Hematopoietic multipotent progenitor cell treated with erythropoietin and hydrocortisone succinate and interleukin-3 and kit ligand, for 8 days (in vitro differentiated cells): ENCODE measurements at regions not wholly inside any gene's neighbourhood (a gene's known extent, or its start where the extent isn't known, plus 50 kb on each side); places are given as distances from the start of the nearest gene placed in this dataset.
A peak's percentile ranks its signal among the peaks of the same experiment; 100 is the strongest.
"Not testable (repeated sequence)": the region's sequence is repeated elsewhere in the genome, so short reads cannot be mapped to it uniquely, and the experiment has no call there.

ENCODE experiments used
- DNase-seq: peaks from one replicate; pipeline ENCODE4 v3.0.0-alpha.2; 2015

DNA sequence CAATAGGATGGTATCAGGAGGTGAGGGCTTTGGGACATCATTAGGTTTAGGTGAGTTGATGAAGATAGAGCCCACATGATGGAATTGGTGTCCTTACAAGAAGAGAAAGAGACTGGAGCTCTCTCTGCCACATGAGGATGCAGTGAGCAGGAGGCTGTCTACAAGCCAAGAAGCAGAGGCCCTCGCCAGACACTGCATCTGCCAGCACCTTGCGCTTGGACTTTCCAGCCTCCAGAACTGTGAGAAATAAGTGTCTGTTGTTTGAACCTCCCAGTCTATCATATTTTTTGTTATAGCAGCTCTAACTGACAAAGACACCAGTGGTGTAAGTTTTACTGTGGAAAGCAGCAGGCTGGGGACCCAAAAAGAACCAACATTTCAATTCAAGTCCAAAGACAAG lies 571.1 kb upstream of the ID2 start:
- DNase-seq = no peak

DNA sequence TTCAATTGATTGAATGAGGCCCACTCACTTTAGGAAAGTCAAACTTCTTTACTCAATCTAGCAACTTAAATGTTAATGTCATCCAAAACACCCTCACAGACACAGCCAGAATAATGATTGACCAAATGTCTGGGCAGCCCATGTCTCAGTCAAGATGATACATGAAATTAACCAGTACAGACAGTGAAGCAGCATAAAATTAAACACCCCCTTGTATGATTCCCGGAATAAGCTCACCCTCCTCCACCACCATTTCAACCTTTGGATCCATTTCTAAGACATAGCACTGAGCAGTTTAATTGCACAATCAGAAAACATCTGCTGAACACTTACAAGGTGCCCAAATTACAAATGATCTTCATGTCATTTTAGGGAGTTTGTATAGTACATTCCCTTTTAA lies 570.7 kb upstream of the ID2 start:
- no peak for DNase-seq

DNA sequence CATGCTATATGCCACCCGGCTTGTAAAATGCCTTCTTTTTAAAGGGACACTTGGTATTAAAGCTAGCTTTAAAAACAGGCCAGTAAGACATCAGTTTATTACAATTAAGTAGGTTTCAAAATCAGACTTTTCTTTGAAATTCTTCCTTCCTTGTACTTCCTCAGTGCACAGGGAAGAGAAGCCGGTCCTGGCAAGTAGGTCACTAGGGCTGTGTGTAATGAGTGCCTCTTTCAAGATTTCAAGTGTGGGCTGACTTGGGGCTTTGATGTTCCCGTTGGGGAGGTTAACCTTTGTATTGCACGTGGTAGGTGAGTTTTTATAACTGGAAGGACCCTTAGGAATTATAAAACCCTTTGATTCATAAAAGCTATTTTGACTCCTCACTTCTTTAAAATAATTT lies 566.4 kb upstream of the ID2 start:
- no peak for DNase-seq

DNA sequence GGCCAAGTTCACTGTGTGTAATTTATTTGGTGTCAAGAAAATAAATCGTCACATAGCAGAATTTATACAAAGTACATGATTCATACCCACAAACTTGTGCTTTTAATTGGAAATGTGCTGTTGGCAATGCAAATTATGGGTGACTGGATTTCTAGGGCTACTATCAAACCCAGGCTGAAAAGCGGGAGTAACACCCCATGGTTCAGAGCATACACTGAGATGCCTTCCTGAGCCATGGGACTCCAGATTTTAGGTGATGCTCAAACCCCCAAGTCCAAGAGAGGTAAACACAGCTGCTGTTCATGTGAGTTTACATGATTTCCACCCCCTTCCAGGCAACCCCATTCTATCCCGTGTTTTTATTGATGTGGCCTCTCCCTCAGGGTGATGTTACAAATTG lies 565.9 kb upstream of the ID2 start:
- DNase-seq = no peak

GRCh38 chr2:8116661-8117060 lies 565.2 kb upstream of the ID2 start:
- DNase-seq = no peak

DNA sequence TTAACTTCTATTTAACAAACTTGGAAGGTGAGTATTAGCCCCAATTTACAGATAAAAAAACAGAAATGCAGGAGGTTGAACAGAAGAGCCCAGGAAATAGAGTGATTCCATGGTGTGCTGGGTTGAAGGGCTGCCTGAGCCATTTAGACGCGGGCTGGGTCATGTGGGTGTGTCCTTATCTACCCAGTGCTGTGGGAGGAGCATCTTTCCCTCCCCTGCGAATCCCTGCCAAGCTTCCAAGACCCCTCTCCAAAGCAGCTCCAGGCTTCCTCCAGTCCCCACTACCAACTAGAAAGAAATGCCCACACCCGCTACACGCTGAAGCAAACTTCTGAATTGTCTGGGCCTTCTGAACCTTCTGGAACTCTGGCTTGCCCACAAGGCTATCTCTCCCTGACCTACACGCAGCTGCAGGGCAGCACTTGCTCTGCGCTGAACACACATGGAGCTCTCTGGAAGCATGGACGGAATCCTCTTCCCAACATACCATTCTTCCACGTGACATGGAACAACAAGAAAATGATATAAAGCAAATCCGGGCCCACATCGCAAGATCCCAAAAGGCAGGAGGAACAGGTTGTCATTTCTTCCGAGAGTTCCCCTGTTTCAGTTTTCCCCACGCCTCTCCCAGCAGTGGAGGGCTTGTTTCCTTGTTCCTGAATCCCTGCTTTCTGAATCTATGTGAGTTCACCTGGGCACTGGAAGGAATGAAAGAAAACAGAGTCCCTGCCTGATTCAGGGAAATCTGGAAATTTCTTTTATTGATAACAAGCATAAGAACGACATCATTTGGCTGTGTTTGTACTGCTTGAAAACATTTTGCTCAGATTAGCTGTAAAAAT lies 562.7 kb upstream of the ID2 start:
- DNase-seq = no peak

DNA sequence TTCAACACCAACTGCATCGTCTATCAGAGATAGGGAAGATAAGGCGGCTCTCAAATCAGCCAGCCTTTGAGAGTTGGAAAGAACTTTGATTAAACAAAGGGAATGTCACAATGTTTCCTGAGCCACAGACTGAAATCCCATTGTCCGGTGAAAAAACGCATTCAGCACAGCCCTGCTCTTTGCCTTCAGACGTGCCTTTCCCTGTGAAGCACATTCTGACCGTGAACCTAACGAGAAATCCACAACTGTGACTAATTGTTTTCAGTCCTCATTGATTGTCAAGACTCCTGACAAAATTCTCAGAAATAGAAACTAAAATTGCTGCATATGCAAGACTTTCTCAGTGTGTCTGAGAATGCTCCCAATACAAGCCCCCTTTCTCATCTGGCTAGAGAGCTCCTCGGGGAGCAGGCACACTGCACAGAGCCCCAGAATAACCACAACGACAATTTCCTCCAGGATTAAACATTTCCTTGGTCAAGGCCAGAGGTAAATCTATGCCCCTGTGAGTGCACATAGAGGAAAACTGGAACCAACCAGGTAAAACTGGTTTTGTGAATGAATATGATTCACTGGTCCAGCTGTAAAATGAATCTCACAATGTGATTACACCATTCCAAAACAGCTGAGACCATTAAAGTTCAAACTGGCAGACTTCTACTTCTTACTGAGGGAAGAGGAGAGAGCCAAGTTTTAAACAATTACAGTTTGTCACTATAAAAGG lies 561.9 kb upstream of the ID2 start:
- DNase-seq = no peak

DNA sequence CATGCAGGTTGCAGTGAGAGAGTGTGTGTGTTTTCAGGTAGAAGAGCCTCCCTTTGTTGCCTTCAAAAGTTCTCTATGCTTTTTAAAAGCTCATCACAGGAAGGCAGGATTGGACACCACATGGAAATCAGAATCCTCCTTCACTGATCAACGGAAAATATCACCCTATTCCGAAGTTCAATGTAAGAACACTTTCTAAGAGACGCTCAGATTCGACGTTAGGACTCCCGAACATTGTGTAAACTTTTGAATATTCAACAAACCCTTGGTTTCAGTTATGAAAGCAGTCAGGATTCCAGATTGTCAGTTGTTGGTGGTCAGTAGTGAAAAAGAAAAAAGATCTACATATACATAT lies 561.4 kb upstream of the ID2 start:
- DNase-seq = no peak

DNA sequence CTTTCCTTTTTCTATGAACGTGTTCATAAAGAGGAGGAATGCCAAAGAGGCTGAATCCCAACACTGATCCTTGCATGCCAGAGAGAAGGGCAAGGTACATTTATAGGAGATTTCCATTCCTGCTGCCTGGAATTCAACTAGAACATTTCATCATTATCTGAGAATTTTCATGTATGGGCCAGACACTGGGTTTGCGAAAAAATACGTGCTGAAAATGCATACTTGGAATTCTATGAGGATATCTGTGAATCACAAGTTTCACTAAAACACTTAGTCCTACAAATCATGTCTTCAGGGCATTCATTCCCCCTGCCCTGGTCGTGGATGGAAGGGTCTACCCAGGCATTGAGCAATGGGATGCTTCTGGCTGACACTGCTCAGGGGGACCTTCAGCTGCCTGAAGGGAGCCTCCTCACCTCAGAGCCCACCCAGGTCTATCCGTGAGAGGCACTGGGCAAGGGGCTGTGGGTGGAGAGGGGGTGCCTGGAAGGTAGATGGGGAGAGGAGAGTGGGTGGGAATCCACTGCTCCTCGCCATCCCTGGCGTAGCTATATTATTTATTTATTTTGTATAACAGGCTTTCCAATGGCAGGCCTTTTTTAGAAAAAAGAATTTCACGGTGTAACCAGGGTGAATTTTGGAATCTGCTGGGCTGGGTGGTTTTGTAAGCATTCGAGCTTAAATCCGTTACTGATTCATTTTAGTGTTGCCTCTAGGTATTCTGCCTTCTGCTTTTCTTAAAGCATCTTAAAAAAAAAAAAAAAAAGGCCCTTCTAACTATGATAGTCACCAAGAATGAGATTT lies 560.6 kb upstream of the ID2 start:
- DNase-seq = no peak

- DNase-seq = no peak
Measured at GRCh38 chr2:8121826-8122513, 559.9 kb upstream of the ID2 start.

DNA sequence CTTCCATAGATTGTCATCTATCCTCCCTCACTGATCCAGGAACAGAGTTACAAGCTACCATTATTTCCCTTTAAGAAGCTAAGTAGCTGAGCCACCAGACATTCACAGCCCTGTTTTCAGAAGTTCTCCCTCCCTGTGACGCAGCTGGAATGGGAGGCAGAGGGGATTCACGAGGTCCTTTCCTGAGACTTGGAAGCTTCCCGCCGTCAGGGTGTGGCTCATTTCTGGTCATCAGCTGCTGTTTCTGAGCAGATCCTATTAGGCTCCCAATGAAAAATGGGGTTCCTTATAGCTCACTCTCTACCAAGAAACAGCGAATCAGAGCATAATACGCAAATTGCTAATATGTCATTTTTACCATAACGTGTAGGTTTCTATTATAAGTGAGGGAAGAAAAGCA lies 559.3 kb upstream of the ID2 start:
- DNase-seq = no peak

DNA sequence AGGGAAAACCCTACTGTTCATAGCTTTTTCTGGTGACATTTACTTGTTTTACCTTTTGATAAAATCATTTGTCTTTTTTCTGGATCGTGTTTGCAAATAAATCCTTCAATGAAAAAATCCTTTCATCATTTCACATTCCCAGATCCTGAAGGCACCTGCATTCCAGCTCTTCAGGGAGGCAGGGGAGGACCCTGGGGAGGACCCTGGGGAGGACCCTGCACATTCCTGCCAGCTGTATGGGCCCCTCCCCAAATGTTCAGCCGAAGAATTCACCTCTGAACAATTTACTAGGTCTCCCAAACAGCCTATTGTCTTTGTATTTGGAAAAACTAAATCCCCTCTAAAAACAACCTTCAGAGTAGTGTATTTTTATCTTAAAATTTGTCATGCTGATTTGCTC lies 558.4 kb upstream of the ID2 start:
- no peak for DNase-seq

DNA sequence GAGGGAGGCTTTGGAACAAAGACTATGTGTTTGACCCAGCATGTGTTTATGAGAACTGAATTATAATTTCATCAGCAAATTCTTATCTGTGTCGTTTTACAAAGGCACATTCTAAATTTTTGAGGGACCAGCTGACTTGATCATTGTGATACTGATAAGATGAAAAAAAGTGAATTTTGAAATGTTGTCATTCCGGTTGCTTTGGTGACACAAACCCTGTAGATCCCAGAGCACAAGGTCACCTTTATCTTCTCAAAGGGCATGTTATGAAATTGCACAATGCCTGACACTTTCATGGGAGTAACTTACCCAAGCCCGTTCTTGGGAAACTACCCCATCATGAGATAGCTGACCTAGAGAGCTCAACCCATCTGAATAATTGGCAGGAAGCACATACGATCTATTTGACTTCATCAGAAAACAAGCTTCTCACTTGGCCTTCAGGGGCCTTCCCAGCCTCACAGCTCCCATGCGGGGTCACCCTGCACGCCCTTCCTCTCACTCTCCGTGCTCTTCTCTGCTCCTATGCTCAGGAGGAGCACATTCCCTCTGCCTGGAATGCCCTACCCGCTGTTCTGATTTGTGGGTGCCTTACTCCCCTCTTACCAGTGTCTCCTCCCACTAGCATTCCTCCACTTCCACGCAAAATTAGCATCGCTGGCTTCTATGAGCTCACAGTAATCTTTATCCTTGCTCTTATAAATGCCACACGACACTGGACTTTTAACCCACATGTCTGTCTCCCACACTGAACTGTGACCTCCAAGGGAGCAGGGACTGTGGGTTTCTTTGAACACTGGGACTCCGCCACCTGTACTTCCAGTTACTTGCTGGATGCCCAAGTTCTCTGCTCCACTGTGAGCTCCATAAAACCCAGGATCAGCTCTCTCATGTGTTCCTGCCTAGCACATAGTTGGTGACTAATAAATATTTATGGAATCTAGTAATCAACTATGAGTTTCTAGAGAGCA lies 555.8 kb upstream of the ID2 start:
- DNase-seq = peak; percentile 2

DNA sequence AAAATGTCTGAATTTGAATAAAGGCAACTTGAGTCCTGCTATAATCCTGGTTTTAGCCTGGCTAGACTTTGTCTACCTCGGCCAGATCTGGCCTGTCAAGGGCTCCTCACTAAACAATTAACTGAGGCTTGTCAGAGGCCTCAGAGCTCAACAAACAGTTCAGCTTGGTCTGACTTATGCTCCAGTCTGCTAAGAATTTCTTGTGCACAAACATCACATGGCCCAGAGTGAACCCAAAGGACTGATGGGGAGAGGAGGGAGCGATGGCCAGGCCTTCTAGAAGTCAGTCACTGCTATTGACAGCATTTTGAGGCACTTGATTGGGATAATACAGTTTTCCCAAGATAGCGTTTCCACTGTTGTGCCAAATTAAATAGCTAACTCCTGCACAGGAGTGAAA lies 555.1 kb upstream of the ID2 start:
- no peak for DNase-seq

DNA sequence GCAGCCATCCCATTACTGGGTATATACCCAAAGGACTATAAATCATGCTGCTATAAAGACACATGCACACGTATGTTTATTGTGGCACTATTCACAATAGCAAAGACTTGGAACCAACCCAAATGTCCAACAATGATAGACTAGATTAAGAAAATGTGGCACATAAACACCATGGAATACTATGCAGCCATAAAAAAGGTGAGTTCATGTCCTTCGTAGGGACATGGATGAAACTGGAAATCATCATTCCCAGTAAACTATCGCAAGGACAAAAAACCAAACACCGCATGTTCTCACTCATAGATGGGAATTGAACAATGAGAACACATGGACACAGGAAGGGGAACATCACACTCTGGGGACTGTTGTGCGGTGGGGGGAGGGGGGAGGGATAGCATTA lies 550.4 kb upstream of the ID2 start:
- not testable (repeated sequence) for DNase-seq

- DNase-seq = no peak
Measured at GRCh38 chr2:8132351-8132831, 549.5 kb upstream of the ID2 start.

- no peak for DNase-seq
Measured at GRCh38 chr2:8132879-8133278, 549.0 kb upstream of the ID2 start.

- DNase-seq = no peak
Measured at GRCh38 chr2:8133363-8133762, 548.5 kb upstream of the ID2 start.

DNA sequence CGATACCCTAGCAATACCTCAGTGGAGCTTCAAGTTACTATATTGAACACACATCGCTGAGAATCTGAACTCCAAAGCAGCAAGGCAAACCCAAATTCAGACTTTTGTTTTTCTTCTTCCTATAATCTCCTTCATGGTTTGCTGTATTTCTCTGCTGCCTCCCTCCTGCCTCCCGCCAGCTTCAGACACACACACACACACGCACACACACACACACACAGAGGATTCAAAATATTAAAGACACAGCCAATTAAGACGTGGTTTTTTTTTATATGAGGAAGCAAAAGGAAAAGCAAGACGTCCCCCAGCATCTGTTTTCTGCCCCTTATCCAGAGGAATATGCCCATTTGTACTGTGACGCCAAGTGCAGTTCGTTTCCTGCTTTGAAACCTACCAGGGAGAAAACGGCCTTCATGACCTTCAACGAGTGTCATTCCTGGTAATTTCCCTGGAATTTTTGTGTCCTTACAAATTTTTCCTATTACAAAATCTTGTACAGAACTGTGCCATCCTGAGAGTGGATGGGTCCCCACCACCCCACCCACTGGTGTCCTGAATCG lies 547.9 kb upstream of the ID2 start:
- DNase-seq = no peak

DNA sequence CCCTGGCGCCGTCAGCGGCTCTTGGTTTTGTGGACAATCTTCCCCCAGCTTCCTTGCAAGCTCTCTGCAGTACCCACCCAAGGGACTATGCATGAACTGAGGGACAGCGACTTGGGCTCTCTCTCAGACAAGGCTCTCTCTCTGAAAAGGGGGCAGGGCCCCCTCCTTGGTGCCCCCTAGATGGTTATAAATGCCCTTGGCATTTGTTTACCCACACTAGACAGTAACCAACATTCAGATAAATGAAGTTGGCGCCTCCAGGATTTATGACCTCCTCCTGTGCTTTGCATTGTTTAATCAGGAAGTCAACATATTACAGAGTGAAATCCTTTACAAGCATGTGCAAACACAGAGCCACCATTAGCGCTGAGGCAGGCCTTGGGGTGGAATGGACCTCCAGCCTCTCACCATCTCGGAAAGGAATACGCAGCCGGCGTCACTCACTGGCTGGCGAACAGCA lies 547.4 kb upstream of the ID2 start:
- no peak for DNase-seq

- DNase-seq = peak; percentile 36
Measured at GRCh38 chr2:8134985-8135682, 546.7 kb upstream of the ID2 start.
